ENCODE measurements at regions not wholly inside any gene's neighbourhood (a gene's known extent, or its start where the extent isn't known, plus 50 kb on each side); places are given as distances from the start of the nearest gene placed in this dataset.

- Histone ChIP-seq H3K79me2 (ENCODE audit: control insufficient read depth, insufficient read depth, low read length) (no peaks in the 10 kb centered on the region), H3K27me3 (ENCODE audit: control insufficient read depth, extremely low read depth, insufficient read depth, low read length) (no peaks in the 10 kb centered on the region), H3K27ac (ENCODE audit: control insufficient read depth, insufficient read depth, low read length) (no peak overlapping the region), H3K9me1 (ENCODE audit: control insufficient read depth, extremely low read depth, insufficient read depth, low read length) (no peaks in the 10 kb centered on the region), H3K4me3 (ENCODE audit: control insufficient read depth in 2 of 3, extremely low read depth in 1 of 3, insufficient read depth in 2 of 3, low read depth in 1 of 3, low read length in 3 of 3) (no peak overlapping the region), H3K9ac (ENCODE audit: control insufficient read depth, extremely low read depth, insufficient read depth, low read length) (no peak overlapping the region), H3K4me2 (ENCODE audit: control insufficient read depth, extremely low read depth, insufficient read depth, low read depth, low read length) (no peak overlapping the region), H2AFZ (ENCODE audit: control insufficient read depth, low read length) (no peak overlapping the region), H4K20me1 (ENCODE audit: control insufficient read depth, extremely low read depth, insufficient read depth, low read length) (no peaks in the 10 kb centered on the region), H3K36me3 (ENCODE audit: control insufficient read depth in 2 of 2, extremely low read depth in 1 of 2, insufficient read depth in 2 of 2, low read length in 2 of 2) (no peaks in the 10 kb centered on the region), H3K4me1 (ENCODE audit: control insufficient read depth, extremely low read depth, insufficient read depth, low read length) (no peaks in the 10 kb centered on the region), H3K9me3 (ENCODE audit: control insufficient read depth, low read depth, low read length) (no peaks in the 10 kb centered on the region)
- no peak for FAIRE-seq
- TF ChIP-seq, protein P1, sequence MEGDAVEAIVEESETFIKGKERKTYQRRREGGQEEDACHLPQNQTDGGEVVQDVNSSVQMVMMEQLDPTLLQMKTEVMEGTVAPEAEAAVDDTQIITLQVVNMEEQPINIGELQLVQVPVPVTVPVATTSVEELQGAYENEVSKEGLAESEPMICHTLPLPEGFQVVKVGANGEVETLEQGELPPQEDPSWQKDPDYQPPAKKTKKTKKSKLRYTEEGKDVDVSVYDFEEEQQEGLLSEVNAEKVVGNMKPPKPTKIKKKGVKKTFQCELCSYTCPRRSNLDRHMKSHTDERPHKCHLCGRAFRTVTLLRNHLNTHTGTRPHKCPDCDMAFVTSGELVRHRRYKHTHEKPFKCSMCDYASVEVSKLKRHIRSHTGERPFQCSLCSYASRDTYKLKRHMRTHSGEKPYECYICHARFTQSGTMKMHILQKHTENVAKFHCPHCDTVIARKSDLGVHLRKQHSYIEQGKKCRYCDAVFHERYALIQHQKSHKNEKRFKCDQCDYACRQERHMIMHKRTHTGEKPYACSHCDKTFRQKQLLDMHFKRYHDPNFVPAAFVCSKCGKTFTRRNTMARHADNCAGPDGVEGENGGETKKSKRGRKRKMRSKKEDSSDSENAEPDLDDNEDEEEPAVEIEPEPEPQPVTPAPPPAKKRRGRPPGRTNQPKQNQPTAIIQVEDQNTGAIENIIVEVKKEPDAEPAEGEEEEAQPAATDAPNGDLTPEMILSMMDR (optimal IDR thresholded peaks at IDR 0.05 in 1 of 3, IDR thresholded peaks at IDR 0.05 in 1 of 3, conservative IDR thresholded peaks at IDR 0.05 in 1 of 3; ENCODE audit: extremely low read depth in 1 of 3, insufficient read depth in 2 of 3, low read length in 3 of 3): no peak
- no peak for TF ChIP-seq EZH2 (IDR thresholded peaks at IDR 0.05; ENCODE audit: low read length)
- dilution Hi-C loops (cut with MboI; ENCODE audit: extremely low pct_ligation_motif_present, low sequenced_read_pairs): no loop called here
- no peak for DNase-seq (ENCODE audit: low read depth, low spot score)
Measured at GRCh38 chr6:164581563-164581962, 727.8 kb downstream of the C6orf118 start.

DNA sequence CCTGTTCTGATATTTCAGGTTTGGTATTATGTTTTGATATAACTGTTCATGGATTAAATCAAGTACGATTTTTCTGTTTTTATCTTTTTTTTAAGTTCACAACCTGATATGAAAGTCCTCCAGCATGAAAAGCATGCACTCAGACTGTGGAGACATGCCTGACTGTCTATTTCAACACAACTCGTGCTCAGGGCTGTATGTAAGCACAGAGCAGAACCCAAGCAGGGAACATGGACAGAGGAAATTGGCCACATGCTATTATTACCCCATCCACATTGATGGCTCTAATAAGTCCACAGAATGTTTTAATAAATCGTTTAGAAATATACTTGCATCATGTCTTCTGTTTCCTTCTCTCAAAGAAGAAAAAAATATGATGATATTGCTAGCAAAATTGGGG lies 730.4 kb downstream of the C6orf118 start:
- H3K9me1 ChIP-seq (ENCODE audit: control insufficient read depth, extremely low read depth, insufficient read depth, low read length): no peaks in the 10 kb centered on the region
- no peak overlapping the region for H2AFZ ChIP-seq (ENCODE audit: control insufficient read depth, low read length)
- TF ChIP-seq EZH2 (IDR thresholded peaks at IDR 0.05; ENCODE audit: low read length): no peak
- TF ChIP-seq, protein P1 (optimal IDR thresholded peaks at IDR 0.05 in 1 of 3, IDR thresholded peaks at IDR 0.05 in 1 of 3, conservative IDR thresholded peaks at IDR 0.05 in 1 of 3; ENCODE audit: extremely low read depth in 1 of 3, insufficient read depth in 2 of 3, low read length in 3 of 3): no peak
- H3K9ac ChIP-seq (ENCODE audit: control insufficient read depth, extremely low read depth, insufficient read depth, low read length): no peak overlapping the region
- DNase-seq (ENCODE audit: low read depth, low spot score) (no peak), FAIRE-seq (no peak)
- no peaks in the 10 kb centered on the region for H3K27me3 ChIP-seq (ENCODE audit: control insufficient read depth, extremely low read depth, insufficient read depth, low read length)
- H4K20me1 ChIP-seq (ENCODE audit: control insufficient read depth, extremely low read depth, insufficient read depth, low read length): no peaks in the 10 kb centered on the region
- no peaks in the 10 kb centered on the region for H3K9me3 ChIP-seq (ENCODE audit: control insufficient read depth, low read depth, low read length)
- H3K36me3 ChIP-seq (ENCODE audit: control insufficient read depth in 2 of 2, extremely low read depth in 1 of 2, insufficient read depth in 2 of 2, low read length in 2 of 2): no peaks in the 10 kb centered on the region
- no peak overlapping the region for H3K27ac ChIP-seq (ENCODE audit: control insufficient read depth, insufficient read depth, low read length)
- H3K4me1 ChIP-seq (ENCODE audit: control insufficient read depth, extremely low read depth, insufficient read depth, low read length): no peaks in the 10 kb centered on the region
- H3K79me2 ChIP-seq (ENCODE audit: control insufficient read depth, insufficient read depth, low read length): no peaks in the 10 kb centered on the region
- H3K4me3 ChIP-seq (ENCODE audit: control insufficient read depth in 2 of 3, extremely low read depth in 1 of 3, insufficient read depth in 2 of 3, low read depth in 1 of 3, low read length in 3 of 3): no peak overlapping the region
- dilution Hi-C loops (cut with MboI; ENCODE audit: extremely low pct_ligation_motif_present, low sequenced_read_pairs): no loop called here
- H3K4me2 ChIP-seq (ENCODE audit: control insufficient read depth, extremely low read depth, insufficient read depth, low read depth, low read length): no peak overlapping the region

All from keratinocyte (primary cell).